Neuronal stem cell (in vitro differentiated cells): ENCODE measurements at regions not wholly inside any gene's neighbourhood (a gene's known extent, or its start where the extent isn't known, plus 50 kb on each side); places are given as distances from the start of the nearest gene placed in this dataset.

ENCODE experiments used
- DNase-seq: peaks from one replicate; pipeline ENCODE4 v3.0.0-alpha.2; 2013; ENCODE audit warnings: low spot score
- H2AFZ ChIP-seq: one replicate; pipeline ENCODE4 v1.6.1; 2013; ENCODE audit warnings: mild to moderate bottlenecking, low read length, inconsistent platforms
- H2AK5ac ChIP-seq: 2 replicates; pipeline ENCODE4 v1.6.1; 2013; ENCODE audit warnings: low read depth, mild to moderate bottlenecking, inconsistent platforms, low read length, moderate library complexity, mixed read lengths
- H2BK120ac ChIP-seq: 2 replicates; pipeline ENCODE4 v1.6.1; 2013; ENCODE audit warnings: low read depth, mild to moderate bottlenecking, inconsistent platforms, low read length, moderate library complexity, mixed read lengths
- H2BK12ac ChIP-seq: one replicate; pipeline ENCODE4 v1.6.1; 2013; ENCODE audit warnings: low read length, inconsistent platforms
- H2BK15ac ChIP-seq: 2 replicates; pipeline ENCODE4 v1.6.1; 2013; ENCODE audit warnings: mild to moderate bottlenecking, low read length, inconsistent platforms, mixed read lengths
- H2BK5ac ChIP-seq: one replicate; pipeline ENCODE4 v1.6.1; 2013; ENCODE audit warnings: inconsistent platforms, mild to moderate bottlenecking, low read length, moderate library complexity
- H3K14ac ChIP-seq: one replicate; pipeline ENCODE4 v1.6.1; 2013; ENCODE audit warnings: low read length, inconsistent platforms
- H3K18ac ChIP-seq: 2 replicates; pipeline ENCODE4 v1.6.1; 2013; ENCODE audit warnings: low read length, inconsistent platforms
- H3K23ac ChIP-seq: 2 replicates; pipeline ENCODE4 v1.6.1; 2013; ENCODE audit warnings: low read depth, mild to moderate bottlenecking, mixed read lengths, low read length, inconsistent platforms; ENCODE audit not compliant: poor library complexity
- H3K27ac ChIP-seq: replicated peaks from 3 replicates; pipeline ENCODE4 v1.5.1; 2013; ENCODE audit warnings: low read length, inconsistent platforms
- H3K27me3 ChIP-seq, 3 experiments: 2 replicates each; pipeline ENCODE4 v1.6.1; 2013; ENCODE audit warnings: low read length in 3 of 3, mild to moderate bottlenecking in 2 of 3, inconsistent platforms in 1 of 3, low read depth in 1 of 3, mixed read lengths in 1 of 3, moderate library complexity in 1 of 3; ENCODE audit not compliant: control insufficient read depth in 3 of 3, insufficient read depth in 3 of 3
- H3K36me3 ChIP-seq, 2 donors: replicated peaks in 1 of 2; 2 replicates each; pipeline ENCODE4 v1.6.1; 2013; ENCODE audit warnings: low read length in 2 of 2; ENCODE audit not compliant: control insufficient read depth in 2 of 2, insufficient read depth in 2 of 2
- H3K4ac ChIP-seq: 2 replicates; pipeline ENCODE4 v1.6.1; 2013; ENCODE audit warnings: inconsistent platforms, mild to moderate bottlenecking, low read length, moderate library complexity
- H3K4me1 ChIP-seq, 2 donors: 1 replicate in 1 of 2; 2 replicates in 1 of 2; pipeline ENCODE4 v1.6.1; 2013; ENCODE audit warnings: low read length in 2 of 2, low read depth in 1 of 2; ENCODE audit not compliant: control insufficient read depth in 2 of 2, insufficient read depth in 1 of 2
- H3K4me2 ChIP-seq: one replicate; pipeline ENCODE4 v1.6.1; 2013; ENCODE audit warnings: mild to moderate bottlenecking, low read length, inconsistent platforms; ENCODE audit not compliant: insufficient read depth, poor library complexity, severe bottlenecking
- H3K4me3 ChIP-seq, 2 donors: 2 replicates each; pipeline ENCODE4 v1.5.1; 2013; ENCODE audit warnings: low read length in 2 of 2, mild to moderate bottlenecking in 2 of 2, inconsistent platforms in 1 of 2, moderate library complexity in 1 of 2
- H3K79me1 ChIP-seq: one replicate; pipeline ENCODE4 v1.6.1; 2013; ENCODE audit warnings: low read depth, mild to moderate bottlenecking, inconsistent platforms, low read length, moderate library complexity
- H3K9ac ChIP-seq: one replicate; pipeline ENCODE4 v1.6.1; 2013; ENCODE audit warnings: mild to moderate bottlenecking, low read depth, low read length, inconsistent platforms; ENCODE audit not compliant: poor library complexity
- H3K9me3 ChIP-seq, 2 donors: replicated peaks in 1 of 2; 2 replicates each; pipeline versions ENCODE3 to v1.6.1; 2013; ENCODE audit warnings: low read length in 2 of 2, mild to moderate bottlenecking in 2 of 2, inconsistent platforms in 1 of 2, low read depth in 1 of 2, mixed read lengths in 1 of 2, moderate library complexity in 1 of 2; ENCODE audit not compliant: control insufficient read depth in 2 of 2, insufficient read depth in 1 of 2
- H4K8ac ChIP-seq: one replicate; pipeline ENCODE4 v1.6.1; 2013; ENCODE audit warnings: low read depth, mild to moderate bottlenecking, inconsistent platforms, low read length, moderate library complexity
- H4K91ac ChIP-seq: one replicate; pipeline ENCODE4 v1.6.1; 2013; ENCODE audit warnings: low read length, low read depth, mild to moderate bottlenecking, inconsistent platforms; ENCODE audit not compliant: poor library complexity
- WGBS, 2 donors: extraction: QIAGEN DNeasy Blood & Tissue Kit; methylation state at CpG; one replicate each; pipeline ENCODE4 v1.1.7; 2013; ENCODE audit warnings: missing lambda C conversion rate in 2 of 2, mixed read lengths in 1 of 2; ENCODE audit not compliant: insufficient read length in 2 of 2, insufficient replicate concordance in 1 of 2; ENCODE audit errors: extremely low coverage in 2 of 2; 5-methylcytosine and 5-hydroxymethylcytosine counted together

DNA sequence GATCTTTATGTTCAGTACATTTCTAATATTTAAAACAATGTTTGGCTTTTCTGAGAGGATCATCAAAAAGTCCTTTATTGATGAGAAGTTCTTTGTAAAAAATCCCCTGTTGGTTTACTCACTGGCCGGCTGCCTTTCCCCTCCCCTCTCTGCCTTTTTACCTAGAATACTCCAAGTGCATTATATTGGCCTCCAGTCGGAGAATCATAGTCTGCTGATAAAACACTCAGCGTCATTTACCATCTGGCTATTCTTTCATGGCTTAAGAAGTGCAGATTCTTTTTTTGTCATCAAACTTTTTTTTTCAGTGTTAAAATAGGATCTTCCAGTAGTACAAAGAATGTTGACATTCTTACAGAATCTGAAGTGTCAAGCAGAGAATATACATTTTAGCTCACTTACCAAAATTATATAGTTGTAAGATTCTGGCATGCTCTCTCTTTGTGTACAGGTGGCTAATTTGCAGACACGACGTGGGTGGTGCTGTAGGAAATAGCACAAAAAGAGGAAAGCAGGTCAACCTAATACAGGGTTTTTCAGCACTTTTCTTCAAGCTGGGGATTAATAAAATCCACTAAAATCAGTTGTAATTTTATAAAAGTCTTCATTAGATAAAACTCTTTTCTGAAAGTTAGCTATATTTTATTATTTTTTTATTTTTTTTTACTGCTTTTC is 731.8 kb downstream of the KCTD8 start:
- Histone ChIP-seq H3K4me3 (no peak overlapping the region), H3K14ac (no peak overlapping the region), H2AK5ac (no peak overlapping the region), H2BK12ac (no peak overlapping the region), H2BK15ac (no peak overlapping the region), H3K18ac (no peak overlapping the region), H2AFZ (no peak overlapping the region), H3K4ac (no peak overlapping the region), H3K9me3 (no peaks in the 10 kb centered on the region), H3K4me1 (no peaks in the 10 kb centered on the region), H2BK120ac (no peak overlapping the region), H3K23ac (no peak overlapping the region), H3K4me2 (no peak overlapping the region), H3K9ac (no peak overlapping the region), H4K8ac (no peak overlapping the region), H4K91ac (no peak overlapping the region), H3K27ac (no peak overlapping the region), H3K79me1 (no peaks in the 10 kb centered on the region), H3K27me3 (no peaks in the 10 kb centered on the region), H3K36me3 (no peaks in the 10 kb centered on the region), H2BK5ac (no peak overlapping the region)
- whole genome bisulfite sequencing, 2 donors = no CpG with 5 or more reads among the region's 5 CpGs
- DNase-seq = no peak

DNA sequence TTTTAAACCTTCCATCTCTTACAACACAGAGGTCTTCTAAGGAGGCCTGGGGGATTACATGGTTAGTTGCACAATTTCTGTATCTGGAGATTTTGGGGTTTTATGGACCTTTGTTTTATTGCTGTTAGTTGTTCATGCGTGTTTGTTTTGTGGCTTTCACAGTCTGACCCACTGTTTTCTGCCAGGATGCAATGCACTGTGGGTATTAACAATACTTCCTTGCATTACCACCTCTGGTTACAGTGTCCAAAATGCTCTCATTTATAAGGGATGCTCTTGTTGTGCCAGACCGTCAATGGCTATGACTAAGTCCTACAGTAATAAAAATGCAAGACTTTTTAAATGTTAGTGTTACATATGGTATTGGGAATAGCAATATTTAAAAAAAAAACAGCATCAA is 730.2 kb downstream of the KCTD8 start:
- no peak for DNase-seq
- H2BK120ac ChIP-seq = no peak overlapping the region
- no CpG with 5 or more reads among the region's 2 CpGs for WGBS, 2 donors

DNA sequence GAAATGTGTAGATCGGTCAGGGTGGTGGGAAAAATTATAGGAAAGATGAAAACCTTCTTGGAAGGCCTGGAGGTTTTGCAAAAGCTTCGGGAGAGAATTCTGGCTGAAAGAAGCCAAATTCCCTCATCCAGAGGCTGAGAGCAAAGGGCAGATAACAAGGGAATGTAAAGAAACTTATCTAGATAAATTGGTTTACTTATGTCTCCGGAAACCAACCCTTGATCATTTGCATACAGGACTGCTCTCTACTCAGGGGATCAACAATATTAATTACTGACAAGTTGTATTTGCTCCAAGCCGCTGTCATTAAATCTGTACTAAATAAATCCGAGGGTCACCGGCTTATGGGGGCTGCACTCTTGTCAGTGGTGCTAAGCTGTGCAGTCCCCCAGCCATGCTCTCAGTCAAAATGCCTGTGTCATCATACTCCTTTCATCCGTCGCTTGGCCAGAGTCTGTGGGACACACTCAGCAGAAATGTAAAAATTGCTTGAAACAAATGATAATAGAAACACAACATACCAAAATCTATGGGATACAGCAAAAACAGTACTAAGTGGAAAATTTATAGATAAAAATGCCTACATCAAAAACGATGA is 715.7 kb downstream of the KCTD8 start:
- no peaks in the 10 kb centered on the region for H3K79me1 ChIP-seq
- no peak overlapping the region for H3K23ac ChIP-seq
- H3K9ac ChIP-seq = no peak overlapping the region
- H3K18ac ChIP-seq = no peak overlapping the region
- H3K36me3 ChIP-seq = no peaks in the 10 kb centered on the region
- H2BK120ac ChIP-seq = no peak overlapping the region
- H3K9me3 ChIP-seq = no peaks in the 10 kb centered on the region
- no peak overlapping the region for H3K4ac ChIP-seq
- no peak overlapping the region for H4K8ac ChIP-seq
- no peak overlapping the region for H2AFZ ChIP-seq
- WGBS, 2 donors = 100% methylated on average over 1 of the region's 9 CpGs; no CpG with 5 or more reads in 1 of the 2 donors
- no peak for DNase-seq
- H4K91ac ChIP-seq = no peak overlapping the region
- H3K14ac ChIP-seq = no peak overlapping the region
- H2BK5ac ChIP-seq = no peak overlapping the region
- no peaks in the 10 kb centered on the region for H3K4me1 ChIP-seq
- no peaks in the 10 kb centered on the region for H3K27me3 ChIP-seq
- no peak overlapping the region for H2BK12ac ChIP-seq
- H3K4me3 ChIP-seq = no peak overlapping the region
- H3K27ac ChIP-seq = no peak overlapping the region
- H3K4me2 ChIP-seq = no peak overlapping the region
- no peak overlapping the region for H2AK5ac ChIP-seq
- no peak overlapping the region for H2BK15ac ChIP-seq

More for the DNA sequence above, 730.2 kb downstream of the KCTD8 start:
- no peak overlapping the region for H2BK5ac ChIP-seq
- no peak overlapping the region for H3K23ac ChIP-seq
- H2AFZ ChIP-seq = no peak overlapping the region
- H3K9me3 ChIP-seq = no peaks in the 10 kb centered on the region
- no peak overlapping the region for H3K9ac ChIP-seq
- H3K4ac ChIP-seq = no peak overlapping the region
- H2AK5ac ChIP-seq = no peak overlapping the region
- no peak overlapping the region for H2BK12ac ChIP-seq
- no peak overlapping the region for H4K91ac ChIP-seq
- no peaks in the 10 kb centered on the region for H3K36me3 ChIP-seq
- H3K4me1 ChIP-seq = no peaks in the 10 kb centered on the region
- no peak overlapping the region for H3K27ac ChIP-seq
- no peaks in the 10 kb centered on the region for H3K27me3 ChIP-seq
- H2BK15ac ChIP-seq = no peak overlapping the region
- no peak overlapping the region for H3K18ac ChIP-seq
- no peaks in the 10 kb centered on the region for H3K79me1 ChIP-seq
- H4K8ac ChIP-seq = no peak overlapping the region
- H3K4me3 ChIP-seq = no peak overlapping the region
- H3K4me2 ChIP-seq = no peak overlapping the region
- H3K14ac ChIP-seq = no peak overlapping the region

DNA sequence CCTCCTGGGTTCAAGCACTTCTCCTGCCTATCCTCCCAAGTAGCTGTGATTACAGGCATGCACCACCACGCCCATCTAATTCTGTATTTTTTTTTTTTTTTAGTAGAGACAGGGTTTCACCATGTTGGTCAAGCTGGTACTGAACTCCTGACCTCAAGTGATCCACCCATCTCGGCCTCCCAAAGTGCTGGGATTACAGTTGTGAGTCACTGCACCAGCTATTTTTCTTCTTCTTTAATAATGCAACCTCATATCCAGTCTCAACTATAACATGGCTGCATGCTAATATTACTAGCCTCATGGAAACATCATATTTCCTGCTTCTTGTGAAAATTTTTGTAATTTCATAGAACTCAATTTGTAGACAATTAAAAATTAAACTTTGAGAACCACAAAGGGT is 706.5 kb downstream of the KCTD8 start:
- no peaks in the 10 kb centered on the region for H3K79me1 ChIP-seq
- H2AFZ ChIP-seq = no peak overlapping the region
- H3K4me3 ChIP-seq = no peak overlapping the region
- H3K4ac ChIP-seq = no peak overlapping the region
- no peak overlapping the region for H3K23ac ChIP-seq
- H3K4me1 ChIP-seq = no peaks in the 10 kb centered on the region
- no peaks in the 10 kb centered on the region for H3K27me3 ChIP-seq
- no peaks in the 10 kb centered on the region for H3K9me3 ChIP-seq
- H3K36me3 ChIP-seq = no peaks in the 10 kb centered on the region
- WGBS, 2 donors = no CpG with 5 or more reads among the region's 2 CpGs
- H2BK120ac ChIP-seq = no peak overlapping the region
- H4K91ac ChIP-seq = no peak overlapping the region
- H3K18ac ChIP-seq = no peak overlapping the region
- H3K9ac ChIP-seq = no peak overlapping the region
- DNase-seq = no peak
- H2BK12ac ChIP-seq = no peak overlapping the region
- no peak overlapping the region for H3K4me2 ChIP-seq
- no peak overlapping the region for H2BK15ac ChIP-seq
- H3K14ac ChIP-seq = no peak overlapping the region
- H4K8ac ChIP-seq = no peak overlapping the region
- H2BK5ac ChIP-seq = no peak overlapping the region
- no peak overlapping the region for H2AK5ac ChIP-seq
- H3K27ac ChIP-seq = no peak overlapping the region
